H1 (cell line): ENCODE measurements at regions not wholly inside any gene's neighbourhood (a gene's known extent, or its start where the extent isn't known, plus 50 kb on each side); places are given as distances from the start of the nearest gene placed in this dataset.

Source experiments
- CTCF ChIA-PET: fragments of 300-600 bp; sonication (Branson Sonifier 250); formaldehyde crosslinking; loops from one replicate; lab custom pipeline; 2021; ENCODE audit not compliant: partially characterized antibody; lab: Charles Lee
- POLR2A ChIA-PET: fragments of 300-600 bp; sonication (Branson Sonifier 250); formaldehyde crosslinking; loops from one replicate; lab custom pipeline; 2021; ENCODE audit warnings: inconsistent platforms; ENCODE audit not compliant: partially characterized antibody; lab: Charles Lee
- DNase-seq, 2 experiments: peaks; one replicate each; pipeline versions ENCODE4 v3.0.0 to v3.0.0-alpha.2; 2010 to 2022; ENCODE audit warnings: low spot score in 2 of 2, low read depth in 1 of 2, mixed read lengths in 1 of 2
- FAIRE-seq: peaks from 2 replicates; lab custom pipeline; 2011; peaks lifted over from hg19 to GRCh38; lab: Jason Lieb, UNC
- H2AFZ ChIP-seq: 2 replicates; pipeline ENCODE4 v1.8.1; 2012; ENCODE audit warnings: low read length, inconsistent platforms
- H2AK5ac ChIP-seq: 2 replicates; pipeline ENCODE4 v1.6.1; 2013; ENCODE audit warnings: low read depth, low read length
- H2BK120ac ChIP-seq: replicated peaks from 2 replicates; pipeline ENCODE3; 2013; ENCODE audit warnings: low read depth, low read length, inconsistent platforms
- H2BK12ac ChIP-seq: 2 replicates; pipeline ENCODE4 v1.6.1; 2013; ENCODE audit warnings: low read depth, low read length
- H2BK15ac ChIP-seq: 2 replicates; pipeline ENCODE4 v1.6.1; 2013; ENCODE audit warnings: low read length
- H2BK20ac ChIP-seq: 2 replicates; pipeline ENCODE4 v1.6.1; 2013; ENCODE audit warnings: low read length
- H2BK5ac ChIP-seq: 2 replicates; pipeline ENCODE4 v1.6.1; 2013; ENCODE audit warnings: low read depth, low read length
- H3K14ac ChIP-seq: 2 replicates; pipeline ENCODE4 v1.6.1; 2013; ENCODE audit warnings: inconsistent platforms; ENCODE audit not compliant: insufficient read length
- H3K18ac ChIP-seq: 2 replicates; pipeline ENCODE4 v1.6.1; 2013; ENCODE audit warnings: low read length; ENCODE audit errors: extremely low read depth
- H3K23ac ChIP-seq: 2 replicates; pipeline ENCODE4 v1.6.1; 2013; ENCODE audit warnings: inconsistent platforms; ENCODE audit not compliant: insufficient read length
- H3K23me2 ChIP-seq: 2 replicates; pipeline ENCODE4 v1.6.1; 2013; ENCODE audit warnings: low read depth, low read length
- H3K27ac ChIP-seq: 2 replicates; pipeline ENCODE4 v1.6.1; 2011; ENCODE audit warnings: low read depth, low read length, inconsistent platforms
- H3K27me3 ChIP-seq, 4 experiments: replicated peaks in 1 of 4; 1 replicate in 1 of 4; 2 replicates in 3 of 4; pipeline versions ENCODE4 v1.6.1 to v1.8.1; 2011 to 2013; ENCODE audit warnings: low read length in 3 of 4, mild to moderate bottlenecking in 3 of 4, inconsistent platforms in 2 of 4, mixed read lengths in 2 of 4, moderate library complexity in 1 of 4; ENCODE audit not compliant: control insufficient read depth in 3 of 4, insufficient read depth in 3 of 4; ENCODE audit errors: extremely low read depth in 1 of 4
- H3K36me3 ChIP-seq, 4 experiments: 2 replicates each; pipeline versions ENCODE4 v1.6.1 to v1.8.1; 2011 to 2013; ENCODE audit warnings: mild to moderate bottlenecking in 4 of 4, low read length in 3 of 4, moderate library complexity in 2 of 4, control low read depth in 1 of 4, inconsistent platforms in 1 of 4; ENCODE audit not compliant: insufficient read depth in 4 of 4, control insufficient read depth in 2 of 4
- H3K4ac ChIP-seq: replicated peaks from 2 replicates; pipeline ENCODE3; 2013; ENCODE audit warnings: low read length, low read depth, mixed read lengths, inconsistent platforms; ENCODE audit not compliant: insufficient read length
- H3K4me1 ChIP-seq, 4 experiments: replicated peaks in 1 of 4; 1 replicate in 1 of 4; 2 replicates in 3 of 4; pipeline versions ENCODE4 v1.6.1 to v1.8.1; 2011 to 2013; ENCODE audit warnings: low read length in 3 of 4, inconsistent platforms in 2 of 4, mixed read lengths in 1 of 4; ENCODE audit not compliant: insufficient read depth in 4 of 4, control insufficient read depth in 3 of 4
- H3K4me2 ChIP-seq, 2 experiments: 2 replicates each; pipeline versions ENCODE4 v1.6.1 to v1.8.1; 2011 to 2013; ENCODE audit warnings: low read depth in 2 of 2, low read length in 2 of 2, control low read depth in 1 of 2, inconsistent platforms in 1 of 2, mild to moderate bottlenecking in 1 of 2; ENCODE audit not compliant: insufficient read depth in 1 of 2
- H3K4me3 ChIP-seq, 4 experiments: fragments of 200-600, 300-600 bp in 1 of 4; sonication (generic), shearing (Covaris generic), sonication (Bioruptor Twin) in 1 of 4; 2 replicates each; pipeline versions ENCODE4 v1.5.1 to v1.8.1; 2011 to 2016; ENCODE audit warnings: low read length in 4 of 4, low read depth in 3 of 4, control low read depth in 2 of 4, inconsistent platforms in 2 of 4, mild to moderate bottlenecking in 2 of 4, mixed read lengths in 1 of 4, moderate library complexity in 1 of 4; ENCODE audit not compliant: insufficient read depth in 2 of 4; ENCODE audit errors: extremely low read depth in 1 of 4
- H3K56ac ChIP-seq: replicated peaks from 2 replicates; pipeline ENCODE3; 2013; ENCODE audit warnings: low read depth, mild to moderate bottlenecking, mixed read lengths, low read length, inconsistent platforms; ENCODE audit not compliant: insufficient read length
- H3K79me1 ChIP-seq: 2 replicates; pipeline ENCODE4 v1.6.1; 2013; ENCODE audit warnings: low read depth, low read length, control low read depth
- H3K79me2 ChIP-seq, 2 experiments: 2 replicates each; pipeline versions ENCODE4 v1.6.1 to v1.8.1; 2012 to 2013; ENCODE audit warnings: low read length in 2 of 2, mild to moderate bottlenecking in 2 of 2, inconsistent platforms in 1 of 2; ENCODE audit not compliant: insufficient read depth in 2 of 2, control insufficient read depth in 1 of 2
- H3K9ac ChIP-seq, 4 experiments: replicated peaks in 1 of 4; 1 replicate in 1 of 4; 2 replicates in 3 of 4; pipeline versions ENCODE4 v1.6.1 to v1.8.1; 2011 to 2013; ENCODE audit warnings: low read depth in 3 of 4, low read length in 3 of 4, control low read depth in 2 of 4, mild to moderate bottlenecking in 2 of 4, moderate library complexity in 2 of 4, inconsistent platforms in 1 of 4; ENCODE audit errors: extremely low read depth in 1 of 4
- H3K9me3 ChIP-seq, 2 experiments: 2 replicates each; pipeline versions ENCODE4 v1.6.1 to v1.8.1; 2012 to 2013; ENCODE audit warnings: mild to moderate bottlenecking in 2 of 2, moderate library complexity in 2 of 2, control low read depth in 1 of 2, inconsistent platforms in 1 of 2, low read depth in 1 of 2, low read length in 1 of 2, mixed read lengths in 1 of 2; ENCODE audit not compliant: insufficient read depth in 2 of 2
- H4K20me1 ChIP-seq, 2 experiments: replicated peaks in 1 of 2; 2 replicates each; pipeline versions ENCODE3 to v1.8.1; 2011 to 2013; ENCODE audit warnings: inconsistent platforms in 2 of 2, low read length in 2 of 2, mild to moderate bottlenecking in 1 of 2; ENCODE audit not compliant: insufficient read depth in 2 of 2, control insufficient read depth in 1 of 2
- H4K5ac ChIP-seq: 2 replicates; pipeline ENCODE4 v1.6.1; 2013; ENCODE audit warnings: low read length, low read depth, mixed read lengths, inconsistent platforms; ENCODE audit not compliant: insufficient read length
- H4K8ac ChIP-seq: 2 replicates; pipeline ENCODE4 v1.8.0; 2013; ENCODE audit warnings: mild to moderate bottlenecking, moderate library complexity, low read length, inconsistent platforms; ENCODE audit not compliant: insufficient read depth; ENCODE audit errors: extremely low read depth
- H4K91ac ChIP-seq: replicated peaks from 2 replicates; pipeline ENCODE3; 2013; ENCODE audit warnings: low read length, mixed read lengths, inconsistent platforms; ENCODE audit not compliant: insufficient read length
- CREB1 ChIP-seq: IDR thresholded peaks from 2 replicates; pipeline ENCODE4 v1.6.1; 2012; ENCODE audit warnings: inconsistent platforms
- RAD21 ChIP-seq, 2 experiments: IDR thresholded peaks in 1 of 2; conservative IDR thresholded peaks in 1 of 2; 2 replicates each; pipeline ENCODE4 v1.6.1; 2011; ENCODE audit warnings: low read depth in 2 of 2, low read length in 2 of 2, improper control_type of control experiment in 1 of 2, inconsistent platforms in 1 of 2, mild to moderate bottlenecking in 1 of 2, moderate library complexity in 1 of 2
- WGBS, 2 experiments: shearing (Covaris generic) in 1 of 2; methylation state at CpG; one replicate each; pipeline versions ENCODE4 v1.1.6 to v1.1.7; 2013 to 2015; ENCODE audit warnings: low lambda C conversion rate in 2 of 2, mixed read lengths in 2 of 2, inconsistent platforms in 1 of 2, low coverage in 1 of 2, missing lambda C conversion rate in 1 of 2; ENCODE audit not compliant: insufficient replicate concordance in 2 of 2, insufficient coverage in 1 of 2, insufficient read length in 1 of 2; ENCODE audit errors: extremely low coverage in 1 of 2, missing lambda C conversion rate in 1 of 2; 5-methylcytosine and 5-hydroxymethylcytosine counted together

DNA sequence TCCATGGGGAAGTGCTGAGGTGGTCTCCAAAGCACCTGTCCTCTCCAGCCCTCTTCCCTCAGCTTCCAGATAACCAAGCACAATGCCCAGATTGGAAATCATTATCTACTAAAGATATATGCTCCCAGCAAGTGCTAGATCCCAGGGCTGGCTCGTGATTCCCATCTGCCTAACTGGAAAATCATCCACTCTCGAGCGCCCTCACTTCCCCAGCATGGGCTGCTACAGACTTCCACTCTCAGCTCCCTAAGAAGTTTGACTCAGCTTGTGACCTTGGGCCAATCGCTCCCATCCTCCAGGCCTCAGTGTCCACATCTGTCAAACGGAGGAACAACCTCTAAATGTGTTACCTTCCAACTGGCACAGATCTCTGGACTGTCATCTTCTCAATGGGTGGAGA, 112.4 kb upstream of the ZMIZ1 start:
- Histone ChIP-seq H3K9me3 (no peaks in the 10 kb centered on the region), H2BK20ac (no peak overlapping the region), H3K18ac (no peak overlapping the region), H3K79me1 (no peaks in the 10 kb centered on the region), H3K23ac (no peak overlapping the region), H3K36me3 (no peaks in the 10 kb centered on the region), H2BK5ac (no peak overlapping the region), H3K9ac (no peak overlapping the region), H3K4me2 (no peak overlapping the region), H2BK12ac (no peak overlapping the region), H3K4ac (no peak overlapping the region), H2AFZ (no peak overlapping the region), H3K23me2 (peaks cover 5% of the 10 kb centered on the region; the same call in 1 of the 2 replicates), H3K79me2 (no peaks in the 10 kb centered on the region), H3K27ac (no peak overlapping the region), H3K14ac (no peak overlapping the region), H4K5ac (no peak overlapping the region), H2AK5ac (no peak overlapping the region), H3K4me1 (peaks cover 0 to 2% (median 0%) of the 10 kb centered on the region in 4 experiments; a peak in 1 of 7 replicates), H3K56ac (no peak overlapping the region), H2BK120ac (no peak overlapping the region), H4K8ac (no peak overlapping the region), H2BK15ac (no peak overlapping the region), H4K91ac (no peak overlapping the region), H4K20me1 (no peaks in the 10 kb centered on the region), H3K27me3 (no peaks in the 10 kb centered on the region; a peak in 2 of 7 replicates), H3K4me3 (no peak overlapping the region)
- TF ChIP-seq RAD21 (IDR thresholded peaks at IDR 0.05 in 1 of 2, conservative IDR thresholded peaks at IDR 0.05 in 1 of 2; ENCODE audit: low read depth in 2 of 2, low read length in 2 of 2) (peak in 1 of 2 experiments; percentile 19; a peak in 2 of 4 replicates), CREB1 (no peak)
- DNase-seq (no peak), FAIRE-seq (no peak)
- CTCF ChIA-PET = interaction anchor here (0.6 to 1.4 kb wide), 8 partner anchors 10 to 696 kb away, joined by 3 to 8 read pairs (median 3); no protein-coding TSS in a partner anchor
- POLR2A ChIA-PET = no interaction called here
- WGBS, 2 experiments = 83% methylated on average over 5 of the region's 5 CpGs; no CpG with 5 or more reads in 1 of the 2 experiments
